GM18907 (cell line): ENCODE measurements at regions not wholly inside any gene's neighbourhood (a gene's known extent, or its start where the extent isn't known, plus 50 kb on each side); places are given as distances from the start of the nearest gene placed in this dataset.
"Not testable (repeated sequence)": the region's sequence is repeated elsewhere in the genome, so short reads cannot be mapped to it uniquely, and the experiment has no call there.

Experiments used
- ATAC-seq: cut with Tn5 transposase; IDR thresholded peaks from one replicate; pipeline ENCODE4 v1.9.1; 2021; ENCODE audit warnings: mild to moderate bottlenecking, moderate library complexity; ENCODE audit not compliant: unreplicated experiment

DNA sequence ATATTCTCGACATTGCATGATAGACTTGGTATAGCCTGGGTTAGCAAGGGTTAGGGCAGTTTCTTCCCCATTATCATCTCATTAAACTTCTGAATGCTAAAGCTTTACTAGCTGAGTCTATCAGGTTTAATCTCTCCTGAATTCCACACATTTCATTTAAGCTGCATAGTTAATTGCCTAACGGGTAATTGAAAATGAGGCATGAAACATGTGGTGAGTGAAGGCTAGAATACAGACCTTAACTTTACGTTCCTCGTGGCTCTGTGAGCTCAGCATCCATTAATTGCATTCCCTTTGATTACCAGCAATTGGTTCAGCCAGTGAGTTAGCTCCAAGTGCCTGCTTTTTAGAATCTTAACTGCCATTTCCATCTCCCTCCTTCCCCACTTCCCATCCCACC lies 126.5 kb upstream of the MEX3C start:
- ATAC-seq = no peak

DNA sequence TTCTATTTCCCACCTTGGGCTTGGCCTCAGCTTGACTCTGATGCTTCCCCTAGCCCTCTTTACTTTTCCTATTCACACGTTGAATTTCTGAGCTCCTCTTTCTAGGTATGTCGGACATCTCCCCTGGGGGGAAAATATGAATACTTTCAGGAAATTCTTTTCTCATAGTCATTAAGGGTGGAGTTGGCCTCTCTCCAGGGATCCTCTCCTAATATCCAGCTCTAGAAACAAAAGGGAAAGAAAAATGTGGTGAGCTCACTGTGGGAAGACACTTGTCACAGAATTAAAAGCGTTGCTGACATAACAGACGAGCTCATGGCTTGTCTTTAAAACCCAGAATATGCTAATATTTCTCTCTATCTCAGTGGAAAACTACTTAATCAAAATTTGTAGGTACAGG lies 132.7 kb upstream of the MEX3C start:
- ATAC-seq = no peak

DNA sequence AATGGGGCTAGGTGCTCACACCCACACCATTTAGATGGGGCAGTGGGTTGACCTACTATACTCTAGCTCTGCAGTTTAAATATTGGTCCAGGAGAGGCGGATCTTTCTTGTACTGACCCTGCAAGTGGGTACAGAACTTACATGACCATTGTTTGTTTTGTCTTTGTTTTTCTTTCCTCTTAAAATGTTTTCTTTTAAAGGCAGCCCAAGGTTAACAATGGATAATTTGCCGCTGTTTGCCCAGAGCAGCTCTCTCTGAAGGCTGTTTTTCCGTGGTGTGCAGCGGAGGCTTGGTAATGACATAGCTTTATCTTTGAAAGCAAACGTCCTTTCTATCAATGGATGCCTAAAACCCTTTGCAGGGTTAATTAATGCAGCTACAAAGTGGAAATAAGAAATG lies 133.3 kb upstream of the MEX3C start:
- ATAC-seq = no peak

DNA sequence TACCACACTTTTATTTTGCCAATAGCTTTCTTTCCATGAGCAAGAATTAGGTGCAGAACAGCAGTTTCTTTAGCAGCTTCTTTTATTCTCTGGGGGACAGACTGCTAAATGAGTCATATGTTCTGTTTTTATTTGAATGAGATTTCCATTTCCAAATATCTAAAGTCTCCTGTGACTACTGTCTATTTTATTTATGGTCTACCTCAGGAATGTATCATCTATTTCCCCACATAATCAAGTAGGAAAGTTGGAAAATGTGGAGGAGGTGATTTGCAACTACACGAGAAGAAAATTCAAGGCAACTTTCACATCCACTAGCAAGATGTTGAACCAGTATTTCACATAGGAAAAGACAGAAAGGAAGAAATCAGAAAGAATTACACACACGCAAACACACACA lies 139.9 kb upstream of the MEX3C start:
- no peak for ATAC-seq

DNA sequence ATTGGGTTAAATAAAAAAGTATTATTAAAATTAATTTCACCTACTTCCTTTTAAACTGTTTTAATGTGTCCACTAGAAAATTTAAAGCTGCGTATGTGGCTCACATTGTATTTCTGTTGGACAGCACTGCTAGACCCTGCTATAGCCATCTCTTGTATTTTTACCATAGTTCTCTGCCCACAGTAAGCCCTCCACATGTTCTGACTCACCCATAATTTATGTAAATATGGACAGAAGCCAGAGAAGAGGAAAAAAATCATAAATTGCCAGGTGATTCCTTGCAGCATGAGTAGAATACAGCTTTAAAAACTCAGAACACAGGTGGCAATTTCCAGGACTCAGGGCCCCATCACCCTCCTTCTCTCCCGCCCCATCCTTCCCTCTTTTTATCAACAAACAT lies 142.4 kb upstream of the MEX3C start:
- ATAC-seq = no peak

DNA sequence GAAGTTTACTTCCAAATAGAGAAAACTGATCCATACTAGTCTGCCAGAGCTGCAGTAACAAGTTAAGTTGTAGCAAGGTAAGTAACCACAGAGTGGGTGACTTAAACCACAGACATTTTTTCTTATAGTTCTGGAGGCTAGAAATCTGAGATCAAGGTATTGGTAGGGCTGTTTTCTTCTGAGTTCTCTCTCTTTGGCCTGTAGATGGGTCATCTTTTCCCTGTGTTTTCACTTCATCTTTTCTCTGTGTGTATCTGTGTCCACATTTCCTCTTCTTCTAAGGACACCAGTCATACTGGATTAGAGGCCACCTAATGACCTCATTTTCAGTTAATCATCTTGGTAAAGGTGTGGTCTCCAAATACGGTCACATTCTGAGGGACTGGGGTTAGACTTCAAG lies 142.9 kb upstream of the MEX3C start:
- ATAC-seq = peak; percentile 48

DNA sequence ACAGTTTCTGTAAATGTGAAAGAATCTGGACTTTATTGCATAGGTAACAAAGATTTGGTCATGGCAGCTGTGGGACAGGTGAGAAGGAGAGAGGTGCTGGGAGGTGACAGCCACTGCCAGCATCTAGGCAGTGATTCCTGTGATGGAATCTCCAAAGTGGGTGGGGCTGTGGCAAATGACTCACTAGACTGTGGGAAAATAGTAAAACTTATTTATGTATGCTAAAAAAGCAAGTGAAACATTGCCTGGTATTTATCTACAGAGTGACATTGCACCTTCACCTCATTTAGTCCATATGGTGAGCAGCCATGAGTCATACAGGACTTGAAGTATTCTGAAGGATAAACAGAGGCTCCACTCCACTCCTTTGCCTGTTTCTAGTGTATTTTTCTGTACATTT lies 145.3 kb upstream of the MEX3C start:
- ATAC-seq = no peak

DNA sequence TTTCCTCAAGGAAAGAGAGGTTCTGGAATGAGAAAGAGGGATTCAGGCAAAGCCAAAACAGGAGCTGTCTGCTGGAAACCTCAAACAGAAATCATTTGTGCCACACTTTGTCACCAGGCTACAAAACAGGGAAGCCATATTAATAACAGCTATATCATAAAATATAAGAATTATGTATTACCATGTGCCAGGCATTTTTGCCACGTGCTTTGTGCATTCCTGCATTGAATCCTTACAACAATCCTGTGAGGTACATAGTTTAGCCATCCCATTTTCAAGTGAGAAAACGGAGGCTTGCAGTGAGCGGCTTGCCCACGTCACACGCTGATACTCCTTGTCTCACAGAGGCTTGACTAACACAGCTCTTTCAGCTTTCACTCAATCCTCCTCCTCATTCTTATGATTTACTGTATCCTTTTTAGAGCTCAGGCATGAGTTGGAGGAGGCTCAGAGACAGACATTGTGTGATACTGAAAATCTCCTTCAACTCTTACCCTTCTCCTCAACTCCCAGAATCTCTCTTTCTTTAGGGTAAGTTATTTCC lies 148.4 kb upstream of the MEX3C start:
- ATAC-seq = no peak

DNA sequence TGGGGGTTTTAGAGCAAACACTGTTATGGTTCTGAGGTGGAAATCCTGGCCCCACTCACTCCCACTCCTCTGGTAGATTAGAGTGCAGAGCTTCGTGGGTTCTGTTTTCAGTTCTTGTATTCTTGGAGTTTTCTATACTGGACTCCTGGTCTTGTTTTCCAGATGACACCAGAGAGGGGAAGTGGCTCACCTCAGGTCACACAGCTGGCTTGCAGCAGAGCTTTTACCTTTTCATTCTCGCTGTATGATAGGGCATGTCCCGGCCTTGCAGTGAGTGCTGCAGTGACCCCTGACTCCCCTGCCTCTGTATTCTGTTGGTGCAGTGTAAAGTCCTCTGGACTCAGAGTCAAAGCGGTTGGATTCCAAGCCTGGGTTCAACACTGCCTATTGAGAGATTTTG lies 148.9 kb upstream of the MEX3C start:
- ATAC-seq = no peak

DNA sequence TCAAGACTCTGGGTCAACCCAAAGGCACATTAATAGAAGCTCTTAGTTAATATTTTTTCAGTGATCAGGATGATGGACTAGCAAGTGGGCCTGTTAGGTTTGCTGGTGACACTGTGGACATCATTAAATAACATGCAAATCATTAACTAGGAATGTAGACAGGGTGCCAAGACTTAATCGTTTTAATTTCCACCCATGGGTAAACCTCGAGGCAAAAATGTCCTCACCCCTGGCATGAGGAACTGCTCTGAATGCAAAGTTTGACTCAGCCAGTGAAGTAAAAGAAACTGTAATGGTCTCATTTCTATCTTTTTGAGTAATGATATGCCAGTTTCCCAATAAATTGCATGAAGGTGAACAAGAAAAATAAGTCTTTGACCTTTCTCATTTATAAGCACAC lies 152.6 kb upstream of the MEX3C start:
- ATAC-seq = no peak

DNA sequence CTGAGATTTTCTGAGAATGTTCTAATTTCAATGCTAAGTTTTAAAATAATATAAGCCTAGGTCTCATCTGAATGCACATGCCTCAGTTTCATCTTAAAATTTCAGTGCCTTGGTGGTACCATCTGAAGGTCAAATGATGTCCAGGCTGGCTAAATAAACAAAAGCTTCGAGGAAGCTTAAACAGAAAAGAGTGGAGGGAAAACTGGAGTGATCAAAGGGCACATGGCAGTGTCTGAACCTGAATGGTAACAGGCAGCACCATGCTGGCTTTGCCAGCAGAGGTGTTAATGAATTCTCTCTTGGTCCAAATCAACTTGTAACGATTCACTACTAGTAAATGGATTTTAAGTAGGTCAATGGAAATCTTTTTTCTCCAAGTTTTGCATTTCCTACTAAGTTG lies 158.4 kb upstream of the MEX3C start:
- ATAC-seq = no peak

DNA sequence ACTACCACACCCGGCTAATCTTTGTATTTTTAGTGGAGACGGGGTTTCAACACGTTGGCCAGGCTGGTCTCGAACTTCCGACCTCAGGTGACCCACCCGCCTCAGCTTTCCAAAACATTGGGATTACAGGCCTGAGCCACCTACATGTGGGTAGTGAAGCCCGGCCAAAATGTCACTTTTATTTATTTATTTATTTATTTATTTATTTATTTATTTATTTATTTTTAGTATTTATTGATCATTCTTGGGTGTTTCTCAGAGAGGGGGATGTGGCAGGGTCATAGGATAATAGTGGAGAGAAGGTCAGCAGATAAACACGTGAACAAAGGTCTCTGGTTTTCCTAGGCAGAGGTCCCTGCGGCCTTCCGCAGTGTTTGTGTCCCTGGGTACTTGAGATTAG lies 162.8 kb upstream of the MEX3C start:
- ATAC-seq = not testable (repeated sequence)

DNA sequence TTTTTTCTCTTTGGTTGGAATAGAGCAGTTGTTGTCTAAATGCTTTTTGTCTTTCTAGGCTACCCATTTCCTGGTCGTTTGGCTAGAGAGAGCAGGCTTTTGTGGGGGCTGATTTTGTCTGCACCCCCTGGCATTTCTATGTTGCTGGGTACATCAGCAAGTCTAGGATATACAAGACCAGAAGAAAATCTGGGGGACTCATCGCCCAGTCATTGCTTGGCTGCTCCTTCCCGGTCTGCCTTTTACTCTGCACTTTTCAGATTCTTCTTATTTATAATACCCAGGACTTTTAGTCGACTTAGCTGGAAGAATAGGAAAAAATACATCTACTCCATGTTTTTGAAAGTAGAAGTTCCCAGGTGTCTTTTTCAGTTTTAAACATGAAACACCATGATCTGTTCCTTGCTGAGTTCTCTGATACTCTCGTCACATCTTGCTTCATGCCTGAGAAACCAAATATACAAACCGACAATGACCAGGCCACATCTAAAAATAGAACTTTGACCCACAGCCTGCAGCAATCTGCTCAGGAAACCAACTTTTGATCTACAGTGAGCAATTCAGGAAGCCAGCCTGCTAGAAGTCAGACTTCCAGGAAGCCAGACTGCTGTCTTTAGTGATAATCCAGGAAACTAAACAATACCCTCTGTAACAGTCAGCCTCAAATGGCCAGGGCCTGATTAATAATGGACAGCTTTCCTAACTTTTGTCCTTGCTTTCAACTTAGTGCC lies 163.8 kb upstream of the MEX3C start:
- peak; percentile 88 for ATAC-seq

DNA sequence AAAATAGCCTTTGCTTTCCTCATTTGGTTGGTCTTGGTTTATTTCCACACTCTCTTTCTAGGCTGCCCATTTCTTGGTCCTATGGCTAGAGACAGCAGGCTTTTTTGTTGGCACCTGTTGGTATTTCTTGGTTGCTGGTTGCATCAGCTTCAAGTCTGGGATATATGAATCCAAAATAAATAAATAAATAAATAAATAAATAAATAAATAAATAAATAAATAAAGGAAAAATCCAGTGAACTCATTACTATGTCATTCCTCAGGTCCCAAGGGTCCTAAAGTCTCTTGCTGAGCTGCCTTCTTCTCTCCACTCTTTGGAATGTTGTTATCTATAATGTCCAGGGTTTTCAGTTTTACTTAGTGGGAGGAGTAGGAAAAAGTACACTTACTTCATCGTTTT lies 165.9 kb upstream of the MEX3C start:
- ATAC-seq = no peak

DNA sequence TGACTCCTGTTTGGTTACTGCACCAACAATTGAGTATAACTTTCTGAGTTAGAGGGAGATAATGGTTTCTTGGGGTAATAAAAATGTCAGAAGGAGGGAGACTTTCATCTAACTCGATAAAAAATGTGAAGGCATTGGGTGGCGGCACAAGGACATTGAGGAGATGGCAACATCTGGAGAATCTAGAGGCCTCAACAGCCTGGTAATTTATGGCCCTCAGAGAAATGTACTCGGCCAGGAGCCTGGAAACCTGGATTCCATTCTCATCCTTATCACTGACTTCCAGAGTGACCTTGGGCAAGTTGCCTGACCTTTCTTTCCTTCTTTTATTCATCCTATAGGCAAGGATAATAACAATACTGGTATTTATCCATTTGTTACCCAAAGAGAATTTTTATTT lies 173.5 kb upstream of the MEX3C start:
- no peak for ATAC-seq

DNA sequence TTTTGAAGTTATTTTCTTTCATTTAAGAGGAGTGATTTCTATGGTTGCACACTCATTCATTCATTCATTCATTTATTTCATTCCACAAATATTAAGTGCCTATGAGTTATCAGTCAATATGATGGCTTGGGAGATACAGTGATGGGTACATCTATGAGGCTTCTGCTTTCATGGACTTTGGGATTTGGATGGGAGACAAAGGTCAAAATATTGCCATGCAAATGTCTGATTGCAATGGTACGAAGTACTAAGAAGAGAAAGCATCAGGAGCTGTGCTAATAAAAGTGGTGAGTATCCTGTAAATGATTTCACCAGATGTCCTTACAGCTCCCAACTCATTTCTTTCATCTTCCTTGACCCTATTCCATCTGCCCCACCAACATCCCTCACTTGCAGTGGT lies 174.4 kb upstream of the MEX3C start:
- no peak for ATAC-seq

DNA sequence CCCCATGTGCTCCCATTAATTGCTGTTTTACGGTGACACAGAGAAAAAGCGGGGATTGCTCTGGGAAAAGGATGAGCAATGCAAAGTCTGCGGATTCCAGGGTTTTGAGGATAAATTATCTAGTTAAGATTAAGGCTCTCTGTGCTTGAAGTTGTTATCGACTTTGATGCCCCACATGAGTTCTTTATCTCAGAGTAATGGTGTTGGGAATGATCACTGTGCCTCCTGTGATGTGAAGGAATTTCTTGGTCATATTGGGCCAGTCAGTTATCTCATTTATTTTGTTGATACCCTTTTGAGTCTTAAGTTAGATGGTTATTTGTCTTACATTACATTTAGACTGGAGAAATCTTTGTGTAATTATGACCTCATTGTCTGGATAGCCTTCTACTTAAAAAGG lies 184.6 kb upstream of the MEX3C start:
- ATAC-seq = no peak

DNA sequence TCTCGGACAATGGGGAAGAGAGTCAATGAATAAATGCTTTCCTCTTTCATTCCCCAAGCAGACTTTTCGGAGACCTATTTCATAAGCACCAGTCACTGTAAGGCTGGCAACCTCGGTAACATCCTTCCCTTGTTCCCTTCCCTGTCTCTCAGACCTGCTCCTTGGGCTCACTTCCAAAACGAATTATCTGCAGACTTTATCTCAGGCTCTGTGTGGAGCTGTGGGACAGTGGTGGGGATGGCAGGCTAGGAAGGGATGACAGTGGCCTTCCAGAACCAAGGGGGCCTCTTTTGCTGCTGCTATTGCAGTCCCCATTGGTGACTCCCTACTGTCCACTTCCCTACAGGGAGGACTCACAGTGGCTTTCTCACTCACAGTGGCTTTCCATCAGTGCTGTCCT lies 185.6 kb upstream of the MEX3C start:
- no peak for ATAC-seq

DNA sequence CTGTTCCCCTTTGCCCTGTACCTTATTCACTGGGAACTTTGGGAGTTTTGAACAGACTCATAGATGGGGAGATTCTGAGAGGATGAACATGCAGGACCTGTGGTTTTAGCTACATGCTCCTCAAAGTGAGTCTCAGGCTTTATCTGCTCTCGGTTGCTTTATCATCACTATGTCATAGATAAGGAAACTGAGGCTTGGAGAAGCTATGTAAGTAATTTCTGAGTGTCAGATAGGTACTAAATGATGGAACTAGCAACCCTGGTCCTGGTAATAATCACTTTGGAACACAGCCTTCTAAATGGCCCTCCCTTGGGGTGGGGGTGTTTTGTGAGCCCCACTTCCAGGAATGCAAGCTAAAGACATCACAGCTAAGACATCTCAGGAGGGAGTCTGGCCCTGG lies 186.2 kb upstream of the MEX3C start:
- no peak for ATAC-seq

DNA sequence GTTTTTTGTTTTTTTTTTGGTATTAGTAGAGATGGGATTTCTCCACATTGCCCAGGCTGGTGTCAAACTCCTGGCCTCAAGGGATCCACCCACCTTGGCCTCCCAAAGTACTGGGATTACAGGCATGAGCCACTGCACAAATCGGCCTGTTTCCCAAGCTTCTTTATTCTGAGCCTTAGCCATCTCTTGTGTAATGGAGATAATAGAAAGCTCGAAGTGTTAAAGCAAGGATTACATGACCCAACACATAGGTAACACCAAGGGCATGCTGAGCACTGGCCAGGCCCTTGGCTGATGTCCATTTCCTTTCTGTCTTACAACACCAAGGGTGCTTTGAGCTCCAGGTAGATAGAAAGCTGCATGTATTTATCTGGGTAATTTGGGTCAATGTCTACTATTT lies 187.8 kb upstream of the MEX3C start:
- ATAC-seq = no peak

DNA sequence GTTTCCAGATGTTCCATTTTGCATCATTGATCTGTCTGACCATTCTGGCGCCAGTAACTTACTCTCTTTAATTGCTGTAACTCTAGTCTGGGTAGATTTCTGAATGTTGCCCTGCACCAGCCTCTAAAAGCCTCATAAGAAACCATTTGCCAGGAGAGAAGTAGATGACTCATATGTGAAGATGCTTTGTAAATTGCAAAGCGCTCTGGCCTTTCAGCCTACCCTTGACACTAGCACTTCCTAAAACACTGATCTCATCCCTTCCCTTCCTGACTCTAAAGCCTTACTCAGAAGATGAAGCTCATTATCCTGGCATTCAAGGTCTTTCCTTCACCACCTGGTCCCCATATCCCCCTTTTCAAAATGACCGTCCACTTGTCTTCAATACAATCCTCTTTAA lies 193.2 kb upstream of the MEX3C start:
- ATAC-seq = no peak

DNA sequence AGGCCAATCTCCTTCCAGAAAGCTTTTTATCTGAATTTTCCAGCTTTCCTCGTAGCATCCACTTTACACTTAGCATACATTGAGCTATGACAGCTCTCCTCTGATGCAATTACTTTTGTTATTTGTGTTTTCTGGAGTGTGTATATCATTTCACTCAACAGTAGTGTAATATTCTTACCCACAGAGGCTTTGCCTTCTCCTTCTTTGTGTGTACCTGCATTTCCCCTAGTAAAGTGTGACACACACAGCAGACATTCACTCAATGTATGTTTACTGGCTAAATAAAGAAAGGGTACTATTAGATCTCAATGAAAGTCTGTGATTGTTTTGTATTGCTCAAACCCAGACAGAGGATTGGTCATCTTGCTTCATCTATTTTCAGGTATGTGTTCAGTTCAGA lies 193.7 kb upstream of the MEX3C start:
- ATAC-seq = no peak

DNA sequence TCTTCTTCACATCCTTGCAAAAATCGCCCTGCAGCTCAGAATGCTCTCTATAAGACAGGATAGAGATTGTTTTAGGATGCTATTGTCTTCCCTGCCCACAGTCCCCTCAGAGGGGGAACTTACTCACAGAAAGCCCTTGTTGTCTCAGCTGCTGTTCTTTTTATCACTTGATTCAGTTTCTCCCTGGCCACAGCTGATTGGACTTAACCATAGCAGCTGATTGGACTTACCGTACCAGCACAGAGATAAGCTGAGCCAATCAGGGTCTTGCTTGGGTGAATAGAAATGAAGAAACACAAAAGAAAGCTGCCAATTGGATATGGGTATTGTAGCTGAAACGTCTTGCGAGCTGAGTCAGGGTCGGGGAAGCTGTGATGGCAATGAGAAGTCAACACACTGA lies 194.2 kb upstream of the MEX3C start:
- no peak for ATAC-seq
